ENCODE measurements at regions not wholly inside any gene's neighbourhood (a gene's known extent, or its start where the extent isn't known, plus 50 kb on each side); places are given as distances from the start of the nearest gene placed in this dataset.

GRCh38 chr2:185063761-185064160 is 465.4 kb downstream of the ZNF804A start:
- TF ChIP-seq ZFP3 (CRISPR knock-in tag; IDR thresholded peaks at IDR 0.05) (no peak), CREB5 (CRISPR knock-in tag; IDR thresholded peaks at IDR 0.05; ENCODE audit: low read depth) (no peak), ZNF565 (CRISPR knock-in tag; conservative IDR thresholded peaks at IDR 0.05; ENCODE audit: low read depth) (no peak), TCF4 (CRISPR knock-in tag; IDR thresholded peaks at IDR 0.05; ENCODE audit: borderline replicate concordance) (no peak), ZFP30 (CRISPR knock-in tag; IDR thresholded peaks at IDR 0.05) (no peak), PPARA (CRISPR knock-in tag; IDR thresholded peaks at IDR 0.05; ENCODE audit: borderline replicate concordance) (no peak), ZC3H10 (CRISPR knock-in tag; IDR thresholded peaks at IDR 0.05) (no peak)

Data from SK-N-SH treated with all-trans-retinoic acid at 6 μM for 48 hours (cell line).